Effector memory CD8-positive, alpha-beta T cell (primary cell): ENCODE measurements at regions not wholly inside any gene's neighbourhood (a gene's known extent, or its start where the extent isn't known, plus 50 kb on each side); places are given as distances from the start of the nearest gene placed in this dataset.

Source experiments
- ATAC-seq: fragments of 150-1000 bp; cut with Tn5 transposase; replicated peaks from 2 replicates; pipeline ENCODE4 v1.10.0; 2021; ENCODE audit warnings: mild to moderate bottlenecking, moderate library complexity
- DNase-seq, 3 experiments: peaks; one replicate each; pipeline ENCODE4 v3.0.0; 2021
- H3K27ac Mint-ChIP-seq, 2 donors: one replicate each; pipeline ENCODE4 v1.8.0; 2022; ENCODE audit warnings: mild to moderate bottlenecking in 2 of 2, mixed read lengths in 2 of 2, moderate library complexity in 2 of 2
- H3K27me3 Mint-ChIP-seq, 2 donors: one replicate each; pipeline ENCODE4 v1.8.0; 2022; ENCODE audit warnings: mixed read lengths in 2 of 2
- H3K36me3 Mint-ChIP-seq: one replicate; pipeline ENCODE4 v1.8.0; 2022; ENCODE audit warnings: mild to moderate bottlenecking, moderate library complexity, mixed read lengths; ENCODE audit not compliant: insufficient read depth
- H3K4me1 Mint-ChIP-seq, 2 donors: one replicate each; pipeline ENCODE4 v1.8.0; 2022; ENCODE audit warnings: low read depth in 2 of 2, mixed read lengths in 2 of 2
- H3K4me3 Mint-ChIP-seq, 2 donors: one replicate each; pipeline ENCODE4 v1.8.0; 2022; ENCODE audit warnings: mild to moderate bottlenecking in 2 of 2, mixed read lengths in 2 of 2, moderate library complexity in 2 of 2
- H3K9me3 Mint-ChIP-seq, 2 donors: one replicate each; pipeline ENCODE4 v1.8.0; 2022; ENCODE audit warnings: mixed read lengths in 2 of 2

GRCh38 chr14:51448831-51449670 is 202.7 kb upstream of the FRMD6 start:
- no peak for DNase-seq

GRCh38 chr14:51449681-51450080 is 202.0 kb upstream of the FRMD6 start:
- H3K4me1 Mint-ChIP-seq, result no peaks in the 10 kb centered on the region
- ATAC-seq, result no peak

More at GRCh38 chr14:51448831-51449670, 202.7 kb upstream of the FRMD6 start:
- H3K4me1 Mint-ChIP-seq, result no peaks in the 10 kb centered on the region
- H3K36me3 Mint-ChIP-seq, result no peaks in the 10 kb centered on the region
- H3K27me3 Mint-ChIP-seq, result peaks cover 39 to 42% of the 10 kb centered on the region in 2 donors
- no peaks in the 10 kb centered on the region for H3K9me3 Mint-ChIP-seq
- H3K4me3 Mint-ChIP-seq, result no peak overlapping the region
- no peak for ATAC-seq
- no peak overlapping the region for H3K27ac Mint-ChIP-seq

GRCh38 chr14:51451561-51451960 is 200.1 kb upstream of the FRMD6 start:
- DNase-seq, result no peak
- Mint-ChIP-seq H3K4me1 (no peaks in the 10 kb centered on the region), H3K27ac (no peak overlapping the region), H3K4me3 (no peak overlapping the region), H3K36me3 (no peaks in the 10 kb centered on the region), H3K9me3 (no peaks in the 10 kb centered on the region), H3K27me3 (peaks cover 31 to 35% of the 10 kb centered on the region in 2 donors)
- ATAC-seq, result no peak

More at GRCh38 chr14:51449681-51450080, 202.0 kb upstream of the FRMD6 start:
- no peaks in the 10 kb centered on the region for H3K36me3 Mint-ChIP-seq
- H3K27me3 Mint-ChIP-seq, result peaks cover 35 to 38% of the 10 kb centered on the region in 2 donors
- H3K9me3 Mint-ChIP-seq, result no peaks in the 10 kb centered on the region
- no peak overlapping the region for H3K27ac Mint-ChIP-seq
- DNase-seq, result no peak
- H3K4me3 Mint-ChIP-seq, result no peak overlapping the region

GRCh38 chr14:51453869-51454268 is 197.8 kb upstream of the FRMD6 start:
- Mint-ChIP-seq H3K27me3 (peaks cover 34 to 38% of the 10 kb centered on the region in 2 donors), H3K27ac (no peak overlapping the region)

GRCh38 chr14:51454351-51454750 is 197.4 kb upstream of the FRMD6 start:
- H3K27ac Mint-ChIP-seq, result no peak overlapping the region
- no peak overlapping the region for H3K4me3 Mint-ChIP-seq
- no peaks in the 10 kb centered on the region for H3K4me1 Mint-ChIP-seq
- no peak for DNase-seq
- H3K36me3 Mint-ChIP-seq, result no peaks in the 10 kb centered on the region
- no peak for ATAC-seq
- H3K9me3 Mint-ChIP-seq, result no peaks in the 10 kb centered on the region
- H3K27me3 Mint-ChIP-seq, result peaks cover 31 to 38% of the 10 kb centered on the region in 2 donors

More at GRCh38 chr14:51453869-51454268, 197.8 kb upstream of the FRMD6 start:
- no peaks in the 10 kb centered on the region for H3K36me3 Mint-ChIP-seq
- H3K9me3 Mint-ChIP-seq, result no peaks in the 10 kb centered on the region
- no peak for ATAC-seq
- no peaks in the 10 kb centered on the region for H3K4me1 Mint-ChIP-seq
- H3K4me3 Mint-ChIP-seq, result no peak overlapping the region
- DNase-seq, result no peak

GRCh38 chr14:51455041-51455835 is 196.5 kb upstream of the FRMD6 start:
- no peak for ATAC-seq
- Mint-ChIP-seq H3K27me3 (peaks cover 31 to 38% of the 10 kb centered on the region in 2 donors), H3K27ac (no peak overlapping the region), H3K36me3 (no peaks in the 10 kb centered on the region), H3K4me3 (no peak overlapping the region), H3K4me1 (no peaks in the 10 kb centered on the region), H3K9me3 (no peaks in the 10 kb centered on the region)
- DNase-seq, result no peak

- H3K4me1 Mint-ChIP-seq, result no peaks in the 10 kb centered on the region
- peaks cover 31 to 38% of the 10 kb centered on the region in 2 donors for H3K27me3 Mint-ChIP-seq
- no peaks in the 10 kb centered on the region for H3K36me3 Mint-ChIP-seq
- H3K27ac Mint-ChIP-seq, result no peak overlapping the region
- H3K9me3 Mint-ChIP-seq, result no peaks in the 10 kb centered on the region
- DNase-seq (no peak), ATAC-seq (no peak)
- no peak overlapping the region for H3K4me3 Mint-ChIP-seq
Observed at GRCh38 chr14:51457843-51458562, 193.7 kb upstream of the FRMD6 start.

- H3K9me3 Mint-ChIP-seq, result no peaks in the 10 kb centered on the region
Observed at GRCh38 chr14:51458563-51458955, 193.2 kb upstream of the FRMD6 start.

GRCh38 chr14:51460011-51460410 is 191.7 kb upstream of the FRMD6 start:
- Mint-ChIP-seq H3K4me3 (no peak overlapping the region), H3K27ac (no peak overlapping the region), H3K36me3 (no peaks in the 10 kb centered on the region), H3K27me3 (peaks cover 31 to 38% of the 10 kb centered on the region in 2 donors), H3K9me3 (no peaks in the 10 kb centered on the region), H3K4me1 (no peaks in the 10 kb centered on the region)
- DNase-seq (no peak), ATAC-seq (no peak)

More at GRCh38 chr14:51458563-51458955, 193.2 kb upstream of the FRMD6 start:
- no peak for ATAC-seq
- Mint-ChIP-seq H3K4me1 (no peaks in the 10 kb centered on the region), H3K27ac (no peak overlapping the region), H3K36me3 (no peaks in the 10 kb centered on the region), H3K4me3 (no peak overlapping the region), H3K27me3 (peaks cover 31 to 38% of the 10 kb centered on the region in 2 donors)
- no peak for DNase-seq

GRCh38 chr14:51462182-51462581 is 189.5 kb upstream of the FRMD6 start:
- H3K9me3 Mint-ChIP-seq, result no peaks in the 10 kb centered on the region
- no peaks in the 10 kb centered on the region for H3K36me3 Mint-ChIP-seq
- peaks cover 16 to 20% of the 10 kb centered on the region in 2 donors for H3K27me3 Mint-ChIP-seq
- DNase-seq (no peak), ATAC-seq (no peak)
- no peak overlapping the region for H3K27ac Mint-ChIP-seq
- no peak overlapping the region for H3K4me3 Mint-ChIP-seq
- no peaks in the 10 kb centered on the region for H3K4me1 Mint-ChIP-seq

- peaks cover 11 to 15% of the 10 kb centered on the region in 2 donors for H3K27me3 Mint-ChIP-seq
- no peaks in the 10 kb centered on the region for H3K9me3 Mint-ChIP-seq
- H3K4me3 Mint-ChIP-seq, result no peak overlapping the region
- H3K27ac Mint-ChIP-seq, result no peak overlapping the region
- H3K4me1 Mint-ChIP-seq, result no peaks in the 10 kb centered on the region
- ATAC-seq, result no peak
- no peaks in the 10 kb centered on the region for H3K36me3 Mint-ChIP-seq
- DNase-seq, result no peak
Observed at GRCh38 chr14:51462706-51463105, 189.0 kb upstream of the FRMD6 start.

- DNase-seq, result no peak
- Mint-ChIP-seq H3K27me3 (peaks cover 4 to 8% of the 10 kb centered on the region in 2 donors), H3K4me3 (no peak overlapping the region), H3K27ac (no peak overlapping the region), H3K9me3 (no peaks in the 10 kb centered on the region), H3K36me3 (no peaks in the 10 kb centered on the region), H3K4me1 (no peaks in the 10 kb centered on the region)
- ATAC-seq, result no peak
Observed at GRCh38 chr14:51463461-51463860, 188.2 kb upstream of the FRMD6 start.

- no peak overlapping the region for H3K4me3 Mint-ChIP-seq
- H3K27ac Mint-ChIP-seq, result no peak overlapping the region
- ATAC-seq (no peak), DNase-seq (no peak)
- H3K27me3 Mint-ChIP-seq, result no peaks in the 10 kb centered on the region
- no peaks in the 10 kb centered on the region for H3K9me3 Mint-ChIP-seq
- no peaks in the 10 kb centered on the region for H3K36me3 Mint-ChIP-seq
- no peaks in the 10 kb centered on the region for H3K4me1 Mint-ChIP-seq
Observed at GRCh38 chr14:51464411-51464810, 187.3 kb upstream of the FRMD6 start.
